K562 (cell line): ENCODE measurements at regions not wholly inside any gene's neighbourhood (a gene's known extent, or its start where the extent isn't known, plus 50 kb on each side); places are given as distances from the start of the nearest gene placed in this dataset.

Experiments used
- ATAC-seq: fragments of 200-7000 bp; cut with Tn5 transposase; 3 replicates; pipeline ENCODE4 v1.9.1; 2020; ENCODE audit warnings: moderate library complexity
- BruUV-seq: library from RNA; stranded (reverse); fragments of 400-500 nt; replicated peaks from 2 replicates; lab custom pipeline; 2021; lab: Mats Ljungman, UMichigan
- CTCF ChIA-PET: fragments of 300-600 bp; formaldehyde crosslinking; extraction: SDS; loops from one replicate; lab custom pipeline; 2021; ENCODE audit warnings: low intra/inter-chr PET ratio; lab: Yijun Ruan, JAX
- POLR2A ChIA-PET: fragments of 300-600, 350-650 bp; sonication (Branson Sonifier 250); formaldehyde crosslinking; extraction: SDS; loops from one replicate; lab custom pipeline; 2021; ENCODE audit warnings: antibody characterized with exemption, inconsistent platforms; lab: Yijun Ruan, JAX
- DNase-seq, 4 experiments: peaks; one replicate each; pipeline versions ENCODE4 v3.0.0 to v3.0.0-alpha.2; 2011 to 2018; ENCODE audit warnings: low spot score in 3 of 4, mixed read lengths in 3 of 4; ENCODE audit errors: extremely low read depth in 1 of 4
- FAIRE-seq: peaks from 2 replicates; lab custom pipeline; 2011; peaks lifted over from hg19 to GRCh38; lab: Jason Lieb, UNC
- H2AFZ ChIP-seq: 2 replicates; pipeline ENCODE4 v1.6.0; 2011; ENCODE audit warnings: low read depth, low read length, control low read depth, inconsistent platforms
- H3K27ac ChIP-seq: fragments of 200-600 bp; 3 replicates; pipeline ENCODE4 v1.8.0; 2011; ENCODE audit warnings: low read depth, mild to moderate bottlenecking, control low read depth, inconsistent platforms, low read length, moderate library complexity, mixed read lengths; ENCODE audit errors: extremely low read depth
- H3K27me3 ChIP-seq, 2 experiments: fragments of 300-600 bp in 1 of 2; 2 replicates in 1 of 2; 3 replicates in 1 of 2; pipeline versions ENCODE4 v1.6.0 to v1.8.0; 2011; ENCODE audit warnings: inconsistent platforms in 2 of 2, low read length in 2 of 2, mild to moderate bottlenecking in 1 of 2, mixed read lengths in 1 of 2, moderate library complexity in 1 of 2; ENCODE audit not compliant: control insufficient read depth in 2 of 2, insufficient read depth in 2 of 2
- H3K36me3 ChIP-seq: fragments of 300-600 bp; 3 replicates; pipeline ENCODE4 v1.8.0; 2011; ENCODE audit warnings: mild to moderate bottlenecking, low read length, inconsistent platforms; ENCODE audit not compliant: control insufficient read depth, insufficient read depth
- H3K4me1 ChIP-seq, 2 experiments: fragments of 200-600 bp in 1 of 2; replicated peaks in 1 of 2; 2 replicates in 1 of 2; 3 replicates in 1 of 2; pipeline versions ENCODE4 v1.5.1 to v1.8.0; 2011; ENCODE audit warnings: inconsistent platforms in 2 of 2, low read length in 2 of 2, mild to moderate bottlenecking in 1 of 2, mixed read lengths in 1 of 2, moderate library complexity in 1 of 2; ENCODE audit not compliant: control insufficient read depth in 2 of 2, insufficient read depth in 2 of 2
- H3K4me2 ChIP-seq: 2 replicates; pipeline ENCODE4 v1.6.1; 2011; ENCODE audit warnings: low read length, control low read depth, inconsistent platforms, mixed read lengths; ENCODE audit not compliant: insufficient read depth
- H3K4me3 ChIP-seq: fragments of 200-600 bp; sonication (generic), shearing (Covaris generic); 2 replicates; pipeline ENCODE4 v1.5.1; 2016; ENCODE audit warnings: control low read depth, inconsistent platforms
- H3K79me2 ChIP-seq: fragments of 200-600 bp; 3 replicates; pipeline ENCODE4 v1.8.0; 2011; ENCODE audit warnings: low read length, inconsistent platforms; ENCODE audit not compliant: control insufficient read depth, insufficient read depth
- H3K9ac ChIP-seq, 2 experiments: 2 replicates each; pipeline versions ENCODE4 v1.6.0 to v1.6.1; 2011; ENCODE audit warnings: low read depth in 2 of 2, low read length in 2 of 2, control low read depth in 1 of 2, inconsistent platforms in 1 of 2, mild to moderate bottlenecking in 1 of 2, mixed read lengths in 1 of 2; ENCODE audit not compliant: insufficient read depth in 1 of 2
- H3K9me1 ChIP-seq: one replicate; pipeline ENCODE4 v1.6.0; 2011; ENCODE audit warnings: inconsistent platforms, mild to moderate bottlenecking, low read length, moderate library complexity; ENCODE audit not compliant: control insufficient read depth, insufficient read depth
- H3K9me3 ChIP-seq: replicated peaks from 2 replicates; pipeline ENCODE4 v1.5.1; 2011; ENCODE audit warnings: low read depth, low read length, inconsistent platforms; ENCODE audit not compliant: control insufficient read depth, insufficient read depth
- H4K20me1 ChIP-seq: replicated peaks from 2 replicates; pipeline ENCODE4 v1.6.1; 2011; ENCODE audit warnings: low read length, inconsistent platforms, mixed read lengths; ENCODE audit not compliant: control insufficient read depth, insufficient read depth
- ARID1B ChIP-seq: fragments of 450-650 bp; IDR thresholded peaks from 2 replicates; pipeline ENCODE4 v1.6.1; 2016; ENCODE audit warnings: antibody characterized with exemption, mild to moderate bottlenecking, inconsistent platforms
- BCOR ChIP-seq: fragments of 450-650 bp; IDR thresholded peaks from 2 replicates; pipeline ENCODE4 v1.6.1; 2016
- DDX20 ChIP-seq: fragments of 450-650 bp; IDR thresholded peaks from 2 replicates; pipeline ENCODE4 v1.6.1; 2016; ENCODE audit warnings: missing genetic modification characterization, low read depth, mild to moderate bottlenecking, missing compliant biosample characterization, moderate library complexity
- MEF2D ChIP-seq: conservative IDR thresholded peaks from 2 replicates; pipeline ENCODE4 v1.6.1; 2016; ENCODE audit warnings: low read depth, missing genetic modification characterization, missing compliant biosample characterization
- NR2C1 ChIP-seq, 2 experiments: fragments of 450-650 bp; IDR thresholded peaks; 2 replicates each; pipeline ENCODE4 v1.6.1; 2017; ENCODE audit warnings: mild to moderate bottlenecking in 2 of 2, antibody characterized with exemption in 1 of 2, inconsistent platforms in 1 of 2, missing compliant biosample characterization in 1 of 2, missing genetic modification characterization in 1 of 2
- OTX1 ChIP-seq: fragments of 450-650 bp; formaldehyde crosslinking; IDR thresholded peaks from 2 replicates; pipeline ENCODE4 v1.4.0; 2022; ENCODE audit warnings: mild to moderate bottlenecking
- PRMT5 ChIP-seq: sonication (generic); formaldehyde crosslinking; IDR thresholded peaks from 2 replicates; pipeline ENCODE4 v1.5.0; 2020; ENCODE audit warnings: missing genetic modification reagents
- RAD51 ChIP-seq: fragments of 450-650 bp; IDR thresholded peaks from 2 replicates; pipeline ENCODE4 v1.7.1; 2016; ENCODE audit warnings: low read depth, mild to moderate bottlenecking, borderline replicate concordance
- ZFP30 ChIP-seq: fragments of 250-450 bp; sonication (Bioruptor Pico); IDR thresholded peaks from 2 replicates; pipeline ENCODE4 v1.8.0; 2022; ENCODE audit warnings: moderate library complexity, mild to moderate bottlenecking, inconsistent platforms, borderline replicate concordance
- WGBS: fragments of 100-300 bp; shearing (Covaris generic); methylation state at CpG from one replicate; pipeline ENCODE4 v1.1.6; 2016; ENCODE audit warnings: low coverage, mixed read lengths; ENCODE audit not compliant: insufficient coverage; ENCODE audit errors: missing lambda C conversion rate; 5-methylcytosine and 5-hydroxymethylcytosine counted together
- in situ Hi-C: fragments of 300-500 bp; cut with MboI; formaldehyde crosslinking; loops from 4 replicates; pipeline ENCODE4 v1.15.0; 2018; ENCODE audit warnings: inconsistent platforms, mixed read lengths
- intact Hi-C: fragments of 100-400 bp; cut with micrococcal nuclease; formaldehyde crosslinking; loops from 2 replicates; pipeline ENCODE4 v1.14.2; 2022
- TF ChIP-seq, protein P1 (sequence below): sonication (generic); formaldehyde crosslinking; IDR thresholded peaks from 2 replicates; pipeline ENCODE4 v1.8.0; 2023; ENCODE audit warnings: mild to moderate bottlenecking, missing genetic modification reagents
- TF ChIP-seq, protein P2 (sequence below): sonication (generic); IDR thresholded peaks from 2 replicates; pipeline ENCODE4 v1.6.1; 2016
- TF ChIP-seq, protein P3 (sequence below): fragments of 450-650 bp; formaldehyde crosslinking; conservative IDR thresholded peaks from 2 replicates; pipeline ENCODE4 v1.4.0; 2022; ENCODE audit warnings: mild to moderate bottlenecking, missing genetic modification characterization
- TF ChIP-seq, protein P4 (sequence below): fragments of 450-650 bp; IDR thresholded peaks from 2 replicates; pipeline ENCODE4 v1.7.0; 2016; ENCODE audit warnings: borderline replicate concordance

DNA sequence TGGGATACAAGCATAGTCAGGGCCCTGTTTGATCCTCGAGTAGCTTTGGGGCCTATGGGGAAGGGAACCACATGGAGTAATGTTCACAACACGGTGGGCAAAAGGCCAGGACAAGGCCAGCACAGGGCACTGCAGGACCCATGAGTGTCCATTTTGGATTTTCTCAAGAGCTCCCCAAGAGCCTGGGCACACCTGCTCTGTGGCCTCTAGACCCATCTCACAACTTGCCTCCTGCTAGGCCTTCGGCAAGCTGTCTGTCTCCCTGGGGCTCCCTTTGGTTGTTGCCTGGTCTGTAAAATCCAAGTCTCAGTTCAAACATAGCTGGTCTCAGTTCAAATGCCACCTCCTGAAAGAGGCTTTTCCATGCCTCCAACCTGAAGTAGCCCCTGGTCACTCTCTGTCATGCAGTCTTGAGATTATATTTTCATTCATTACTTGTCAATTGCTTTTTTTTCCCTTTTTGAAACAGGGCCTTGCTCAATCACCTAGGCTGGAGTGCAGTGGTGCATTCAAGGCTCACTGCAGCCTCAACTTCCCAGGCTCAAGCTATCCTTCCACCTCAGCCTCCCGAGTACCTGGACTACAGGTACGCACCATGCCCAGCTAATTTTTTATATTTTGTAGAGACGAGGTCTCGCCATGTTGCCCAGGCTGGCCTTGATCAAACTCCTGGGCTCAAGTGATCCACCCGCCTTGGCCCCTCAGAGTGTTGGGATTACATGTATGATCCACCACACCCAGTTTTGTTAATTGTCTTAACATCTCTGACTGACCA, 107.4 kb downstream of the MATN1 start:
- Histone ChIP-seq H3K9me1 (no peaks in the 10 kb centered on the region), H3K27me3 (peaks cover 9 to 21% of the 10 kb centered on the region in 2 experiments; a peak in 3 of 5 replicates), H4K20me1 (no peaks in the 10 kb centered on the region; the same call in 1 of the 2 replicates), H3K9me3 (no peaks in the 10 kb centered on the region), H2AFZ (no peak overlapping the region), H3K4me3 (no peak overlapping the region), H3K4me2 (no peak overlapping the region), H3K9ac (no peak overlapping the region), H3K79me2 (no peaks in the 10 kb centered on the region), H3K27ac (no peak overlapping the region), H3K36me3 (no peaks in the 10 kb centered on the region), H3K4me1 (no peaks in the 10 kb centered on the region)
- in situ Hi-C loops = no loop called here
- POLR2A ChIA-PET = no interaction called here
- WGBS = 0% methylated on average over 8 of the region's 8 CpGs
- no peak for ATAC-seq
- BruUV-seq = no TSS peak
- intact Hi-C loops = no loop called here
- FAIRE-seq = no peak
- no peak for DNase-seq
- TF ChIP-seq OTX1 (CRISPR knock-in tag) (no peak), PRMT5 (CRISPR knock-in tag) (no peak), NR2C1 (IDR thresholded peaks at IDR 0.05) (no peak), NR2C1 (tag; IDR thresholded peaks at IDR 0.05) (no peak), DDX20 (no peak), BCOR (no peak), MEF2D (tag) (no peak), RAD51 (no peak), ZFP30 (CRISPR knock-in tag) (no peak), ARID1B (no peak)
- TF ChIP-seq, protein P1, sequence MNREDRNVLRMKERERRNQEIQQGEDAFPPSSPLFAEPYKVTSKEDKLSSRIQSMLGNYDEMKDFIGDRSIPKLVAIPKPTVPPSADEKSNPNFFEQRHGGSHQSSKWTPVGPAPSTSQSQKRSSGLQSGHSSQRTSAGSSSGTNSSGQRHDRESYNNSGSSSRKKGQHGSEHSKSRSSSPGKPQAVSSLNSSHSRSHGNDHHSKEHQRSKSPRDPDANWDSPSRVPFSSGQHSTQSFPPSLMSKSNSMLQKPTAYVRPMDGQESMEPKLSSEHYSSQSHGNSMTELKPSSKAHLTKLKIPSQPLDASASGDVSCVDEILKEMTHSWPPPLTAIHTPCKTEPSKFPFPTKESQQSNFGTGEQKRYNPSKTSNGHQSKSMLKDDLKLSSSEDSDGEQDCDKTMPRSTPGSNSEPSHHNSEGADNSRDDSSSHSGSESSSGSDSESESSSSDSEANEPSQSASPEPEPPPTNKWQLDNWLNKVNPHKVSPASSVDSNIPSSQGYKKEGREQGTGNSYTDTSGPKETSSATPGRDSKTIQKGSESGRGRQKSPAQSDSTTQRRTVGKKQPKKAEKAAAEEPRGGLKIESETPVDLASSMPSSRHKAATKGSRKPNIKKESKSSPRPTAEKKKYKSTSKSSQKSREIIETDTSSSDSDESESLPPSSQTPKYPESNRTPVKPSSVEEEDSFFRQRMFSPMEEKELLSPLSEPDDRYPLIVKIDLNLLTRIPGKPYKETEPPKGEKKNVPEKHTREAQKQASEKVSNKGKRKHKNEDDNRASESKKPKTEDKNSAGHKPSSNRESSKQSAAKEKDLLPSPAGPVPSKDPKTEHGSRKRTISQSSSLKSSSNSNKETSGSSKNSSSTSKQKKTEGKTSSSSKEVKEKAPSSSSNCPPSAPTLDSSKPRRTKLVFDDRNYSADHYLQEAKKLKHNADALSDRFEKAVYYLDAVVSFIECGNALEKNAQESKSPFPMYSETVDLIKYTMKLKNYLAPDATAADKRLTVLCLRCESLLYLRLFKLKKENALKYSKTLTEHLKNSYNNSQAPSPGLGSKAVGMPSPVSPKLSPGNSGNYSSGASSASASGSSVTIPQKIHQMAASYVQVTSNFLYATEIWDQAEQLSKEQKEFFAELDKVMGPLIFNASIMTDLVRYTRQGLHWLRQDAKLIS (CRISPR knock-in tag) = no peak
- TF ChIP-seq, protein P2, sequence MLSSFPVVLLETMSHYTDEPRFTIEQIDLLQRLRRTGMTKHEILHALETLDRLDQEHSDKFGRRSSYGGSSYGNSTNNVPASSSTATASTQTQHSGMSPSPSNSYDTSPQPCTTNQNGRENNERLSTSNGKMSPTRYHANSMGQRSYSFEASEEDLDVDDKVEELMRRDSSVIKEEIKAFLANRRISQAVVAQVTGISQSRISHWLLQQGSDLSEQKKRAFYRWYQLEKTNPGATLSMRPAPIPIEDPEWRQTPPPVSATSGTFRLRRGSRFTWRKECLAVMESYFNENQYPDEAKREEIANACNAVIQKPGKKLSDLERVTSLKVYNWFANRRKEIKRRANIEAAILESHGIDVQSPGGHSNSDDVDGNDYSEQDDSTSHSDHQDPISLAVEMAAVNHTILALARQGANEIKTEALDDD = no peak
- TF ChIP-seq, protein P3, sequence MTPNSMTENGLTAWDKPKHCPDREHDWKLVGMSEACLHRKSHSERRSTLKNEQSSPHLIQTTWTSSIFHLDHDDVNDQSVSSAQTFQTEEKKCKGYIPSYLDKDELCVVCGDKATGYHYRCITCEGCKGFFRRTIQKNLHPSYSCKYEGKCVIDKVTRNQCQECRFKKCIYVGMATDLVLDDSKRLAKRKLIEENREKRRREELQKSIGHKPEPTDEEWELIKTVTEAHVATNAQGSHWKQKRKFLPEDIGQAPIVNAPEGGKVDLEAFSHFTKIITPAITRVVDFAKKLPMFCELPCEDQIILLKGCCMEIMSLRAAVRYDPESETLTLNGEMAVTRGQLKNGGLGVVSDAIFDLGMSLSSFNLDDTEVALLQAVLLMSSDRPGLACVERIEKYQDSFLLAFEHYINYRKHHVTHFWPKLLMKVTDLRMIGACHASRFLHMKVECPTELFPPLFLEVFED (CRISPR knock-in tag) = no peak
- TF ChIP-seq, protein P4, sequence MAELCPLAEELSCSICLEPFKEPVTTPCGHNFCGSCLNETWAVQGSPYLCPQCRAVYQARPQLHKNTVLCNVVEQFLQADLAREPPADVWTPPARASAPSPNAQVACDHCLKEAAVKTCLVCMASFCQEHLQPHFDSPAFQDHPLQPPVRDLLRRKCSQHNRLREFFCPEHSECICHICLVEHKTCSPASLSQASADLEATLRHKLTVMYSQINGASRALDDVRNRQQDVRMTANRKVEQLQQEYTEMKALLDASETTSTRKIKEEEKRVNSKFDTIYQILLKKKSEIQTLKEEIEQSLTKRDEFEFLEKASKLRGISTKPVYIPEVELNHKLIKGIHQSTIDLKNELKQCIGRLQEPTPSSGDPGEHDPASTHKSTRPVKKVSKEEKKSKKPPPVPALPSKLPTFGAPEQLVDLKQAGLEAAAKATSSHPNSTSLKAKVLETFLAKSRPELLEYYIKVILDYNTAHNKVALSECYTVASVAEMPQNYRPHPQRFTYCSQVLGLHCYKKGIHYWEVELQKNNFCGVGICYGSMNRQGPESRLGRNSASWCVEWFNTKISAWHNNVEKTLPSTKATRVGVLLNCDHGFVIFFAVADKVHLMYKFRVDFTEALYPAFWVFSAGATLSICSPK = no peak
- TF ChIP-seq, all 486 proteins: peak for 0
- CTCF ChIA-PET = no interaction called here
